Kidney (tissue), 13 donors: ENCODE measurements at regions not wholly inside any gene's neighbourhood (a gene's known extent, or its start where the extent isn't known, plus 50 kb on each side); places are given as distances from the start of the nearest gene placed in this dataset.

Experiments used
- DNase-seq, 5 donors: peaks; one replicate each; pipeline ENCODE4 v3.0.0-alpha.2; 2013 to 2020
- FAIRE-seq: peaks from 2 replicates; lab custom pipeline; 2012; peaks lifted over from hg19 to GRCh38; lab: Jason Lieb, UNC
- H3K27ac ChIP-seq, 2 donors: one replicate each; pipeline ENCODE4 v1.7.0; 2013; ENCODE audit warnings: low read depth in 2 of 2, low read length in 2 of 2, inconsistent platforms in 1 of 2
- H3K27me3 ChIP-seq: one replicate; pipeline ENCODE4 v1.7.1; 2013; ENCODE audit warnings: low read length, inconsistent platforms; ENCODE audit not compliant: control insufficient read depth, insufficient read depth
- H3K36me3 ChIP-seq, 3 donors: one replicate each; pipeline versions ENCODE4 v1.7.0 to v1.7.1; 2013; ENCODE audit warnings: low read length in 3 of 3, control low read depth in 1 of 3, inconsistent platforms in 1 of 3; ENCODE audit not compliant: insufficient read depth in 3 of 3, control insufficient read depth in 2 of 3
- H3K4me1 ChIP-seq, 3 donors: one replicate each; pipeline versions ENCODE4 v1.7.0 to v1.7.1; 2013; ENCODE audit warnings: low read length in 3 of 3, inconsistent platforms in 1 of 3, low read depth in 1 of 3; ENCODE audit not compliant: control insufficient read depth in 2 of 3, insufficient read depth in 2 of 3
- H3K4me3 ChIP-seq, 3 donors: one replicate each; pipeline versions ENCODE4 v1.7.0 to v1.8.1; 2013; ENCODE audit warnings: low read length in 3 of 3, control low read depth in 1 of 3, inconsistent platforms in 1 of 3
- H3K9ac ChIP-seq, 3 donors: one replicate each; pipeline versions ENCODE4 v1.7.0 to v1.7.1; 2013; ENCODE audit warnings: low read length in 3 of 3, control low read depth in 1 of 3, inconsistent platforms in 1 of 3
- H3K9me3 ChIP-seq, 3 donors: one replicate each; pipeline versions ENCODE4 v1.7.0 to v1.7.1; 2013; ENCODE audit warnings: low read length in 3 of 3, control low read depth in 1 of 3, inconsistent platforms in 1 of 3; ENCODE audit not compliant: control insufficient read depth in 2 of 3, insufficient read depth in 1 of 3
- intact Hi-C: fragments of 100-400 bp; cut with DNase I; formaldehyde crosslinking; loops from one replicate; pipeline ENCODE4 v1.11.1; 2022
- TF ChIP-seq, protein P1 (sequence below): IDR thresholded peaks from 3 replicates; pipeline ENCODE4 v1.5.1; 2012; ENCODE audit warnings: mild to moderate bottlenecking, moderate library complexity, borderline replicate concordance; ENCODE audit not compliant: insufficient read depth; ENCODE audit errors: extremely low read depth
- donor health status: control.
- donor health status: control.
- donor health status: control.
- donor health status: control.
- donor health status: control.
- donor health status: DM: yes; HTN: yes; CAD: no.
- donor health status: Normal renal cell carcinoma (clear cell type).

DNA sequence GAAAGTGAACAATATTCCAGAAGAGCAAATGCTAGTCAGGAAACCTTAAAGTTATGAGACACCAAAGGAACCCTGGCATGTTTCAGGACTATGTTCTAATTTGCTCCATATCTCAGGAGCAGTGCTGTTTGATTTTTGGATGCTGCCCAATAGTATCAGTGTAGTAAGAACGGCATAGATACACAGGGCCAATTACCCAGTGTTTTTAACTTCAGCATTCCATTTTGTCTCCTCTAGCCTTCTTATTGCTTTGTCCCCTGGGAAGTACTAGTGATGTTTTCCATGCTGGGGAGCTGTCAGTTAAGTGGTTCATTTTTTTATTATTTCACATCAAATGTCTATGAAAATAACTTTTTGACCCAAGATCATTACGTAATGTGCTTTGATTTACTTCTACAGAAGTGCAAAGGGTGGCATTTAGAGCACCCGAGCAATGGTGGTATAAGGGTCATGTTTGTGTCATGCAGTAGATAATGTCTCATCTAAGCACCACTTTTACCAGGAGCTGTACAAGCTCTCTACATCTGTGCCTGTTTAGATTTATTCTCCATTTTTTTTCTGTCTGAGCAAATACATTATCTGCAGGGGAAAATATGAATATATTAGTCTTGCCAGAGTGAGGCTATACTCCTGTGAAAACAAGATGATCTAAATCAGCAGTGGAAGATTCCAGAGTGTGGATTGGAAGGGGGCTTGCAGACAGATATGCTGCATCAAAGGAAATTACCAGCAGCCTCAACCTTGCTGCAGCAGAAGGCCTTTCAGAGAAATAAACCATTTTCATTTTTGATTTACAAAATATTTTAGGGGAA is 198.8 kb upstream of the OPRM1 start:
- TF ChIP-seq, protein P1, sequence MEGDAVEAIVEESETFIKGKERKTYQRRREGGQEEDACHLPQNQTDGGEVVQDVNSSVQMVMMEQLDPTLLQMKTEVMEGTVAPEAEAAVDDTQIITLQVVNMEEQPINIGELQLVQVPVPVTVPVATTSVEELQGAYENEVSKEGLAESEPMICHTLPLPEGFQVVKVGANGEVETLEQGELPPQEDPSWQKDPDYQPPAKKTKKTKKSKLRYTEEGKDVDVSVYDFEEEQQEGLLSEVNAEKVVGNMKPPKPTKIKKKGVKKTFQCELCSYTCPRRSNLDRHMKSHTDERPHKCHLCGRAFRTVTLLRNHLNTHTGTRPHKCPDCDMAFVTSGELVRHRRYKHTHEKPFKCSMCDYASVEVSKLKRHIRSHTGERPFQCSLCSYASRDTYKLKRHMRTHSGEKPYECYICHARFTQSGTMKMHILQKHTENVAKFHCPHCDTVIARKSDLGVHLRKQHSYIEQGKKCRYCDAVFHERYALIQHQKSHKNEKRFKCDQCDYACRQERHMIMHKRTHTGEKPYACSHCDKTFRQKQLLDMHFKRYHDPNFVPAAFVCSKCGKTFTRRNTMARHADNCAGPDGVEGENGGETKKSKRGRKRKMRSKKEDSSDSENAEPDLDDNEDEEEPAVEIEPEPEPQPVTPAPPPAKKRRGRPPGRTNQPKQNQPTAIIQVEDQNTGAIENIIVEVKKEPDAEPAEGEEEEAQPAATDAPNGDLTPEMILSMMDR: no peak
- Histone ChIP-seq H3K4me1 (no peaks in the 10 kb centered on the region), H3K27ac (no peak overlapping the region), H3K27me3 (no peaks in the 10 kb centered on the region), H3K36me3 (no peaks in the 10 kb centered on the region), H3K9ac (no peak overlapping the region), H3K9me3 (no peaks in the 10 kb centered on the region), H3K4me3 (no peak overlapping the region)
- FAIRE-seq (no peak), DNase-seq (no peak)
- intact Hi-C loops: no loop called here

DNA sequence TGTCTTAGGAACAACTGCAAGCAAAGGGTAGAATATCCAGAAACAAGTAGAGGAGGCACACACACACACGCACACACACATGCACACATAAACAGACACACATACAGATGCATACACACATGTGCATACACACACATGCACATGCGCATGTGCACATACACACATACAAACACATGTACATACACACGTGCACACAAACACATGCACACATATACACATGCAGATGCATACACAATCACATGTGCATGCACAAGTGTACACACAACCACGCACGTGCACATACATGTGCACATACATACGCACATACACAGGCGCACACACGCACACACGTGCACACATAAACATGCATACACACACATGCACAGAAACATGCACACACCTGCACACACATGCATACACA is 206.5 kb upstream of the OPRM1 start:
- H3K4me3 ChIP-seq: no peak overlapping the region
- H3K36me3 ChIP-seq: no peaks in the 10 kb centered on the region
- FAIRE-seq (no peak), DNase-seq (no peak)
- H3K27me3 ChIP-seq: no peaks in the 10 kb centered on the region
- H3K4me1 ChIP-seq: no peaks in the 10 kb centered on the region
- H3K27ac ChIP-seq: no peak overlapping the region
- H3K9ac ChIP-seq: no peak overlapping the region
- no peaks in the 10 kb centered on the region for H3K9me3 ChIP-seq
- intact Hi-C loops: no loop called here
- TF ChIP-seq, protein P1: no peak

DNA sequence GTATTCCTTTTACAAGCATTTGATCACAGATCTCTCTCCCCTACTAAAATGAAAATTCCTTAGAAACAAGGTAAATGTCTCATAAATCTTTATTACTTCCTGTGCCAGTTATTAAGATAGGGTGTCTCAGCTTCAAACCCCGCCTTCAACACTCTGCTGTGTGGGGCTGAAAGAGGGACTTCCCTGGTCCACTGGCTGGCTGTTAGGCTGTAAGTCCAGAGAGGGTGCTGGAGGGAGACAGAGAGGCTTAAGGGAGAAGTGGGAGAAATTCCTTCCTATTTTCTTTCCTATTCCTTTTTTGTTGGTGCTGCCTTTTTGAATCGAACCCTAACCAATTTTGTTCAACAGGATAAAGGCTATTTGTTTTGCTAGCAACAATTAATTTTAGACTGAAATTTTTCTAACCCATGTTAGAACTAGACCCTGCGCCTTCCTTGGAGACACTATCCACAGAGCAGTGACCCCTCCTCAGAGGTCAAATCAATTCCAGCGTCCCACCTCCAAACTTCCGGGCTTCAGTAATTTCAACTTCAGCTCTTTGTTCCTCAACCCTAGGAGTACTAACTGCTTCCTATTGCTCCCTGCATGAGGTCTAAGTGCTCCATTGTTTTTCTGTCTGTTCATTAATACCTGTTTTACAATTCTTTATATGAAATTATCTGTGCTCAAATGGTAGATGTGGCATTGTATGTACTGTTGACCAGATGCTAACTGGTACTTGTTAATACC is 207.5 kb upstream of the OPRM1 start:
- Histone ChIP-seq H3K4me3 (no peak overlapping the region), H3K9ac (no peak overlapping the region), H3K27ac (no peak overlapping the region), H3K27me3 (no peaks in the 10 kb centered on the region), H3K4me1 (no peaks in the 10 kb centered on the region), H3K9me3 (no peaks in the 10 kb centered on the region), H3K36me3 (no peaks in the 10 kb centered on the region)
- DNase-seq (no peak), FAIRE-seq (no peak)
- intact Hi-C loops: no loop called here
- TF ChIP-seq, protein P1: no peak
